GM18511 (cell line): ENCODE measurements at regions not wholly inside any gene's neighbourhood (a gene's known extent, or its start where the extent isn't known, plus 50 kb on each side); places are given as distances from the start of the nearest gene placed in this dataset.
"Not testable (repeated sequence)": the region's sequence is repeated elsewhere in the genome, so short reads cannot be mapped to it uniquely, and the experiment has no call there.

ENCODE experiments used
- ATAC-seq: cut with Tn5 transposase; IDR thresholded peaks from one replicate; pipeline ENCODE4 v1.9.1; 2021; ENCODE audit warnings: mild to moderate bottlenecking, moderate library complexity; ENCODE audit not compliant: unreplicated experiment

GRCh38 chr15:96638793-96639192 is 308.3 kb downstream of the NR2F2 start:
- no peak for ATAC-seq

GRCh38 chr15:96645796-96646195 is 315.3 kb downstream of the NR2F2 start:
- ATAC-seq: no peak

- no peak for ATAC-seq
Observed at GRCh38 chr15:96648866-96649265, 318.4 kb downstream of the NR2F2 start.

- no peak for ATAC-seq
Observed at GRCh38 chr15:96657096-96657495, 326.6 kb downstream of the NR2F2 start.

GRCh38 chr15:96666979-96667378 is 336.5 kb downstream of the NR2F2 start:
- not testable (repeated sequence) for ATAC-seq

GRCh38 chr15:96670389-96670788 is 339.9 kb downstream of the NR2F2 start:
- no peak for ATAC-seq

- ATAC-seq: no peak
Observed at GRCh38 chr15:96672629-96673028, 342.1 kb downstream of the NR2F2 start.

GRCh38 chr15:96678386-96678785 is 347.9 kb downstream of the NR2F2 start:
- ATAC-seq: no peak

- no peak for ATAC-seq
Observed at GRCh38 chr15:96687388-96688107, 357.0 kb downstream of the NR2F2 start.

- no peak for ATAC-seq
Observed at GRCh38 chr15:96690733-96691132, 360.2 kb downstream of the NR2F2 start.

- ATAC-seq: no peak
Observed at GRCh38 chr15:96692826-96693225, 362.3 kb downstream of the NR2F2 start.

- ATAC-seq: no peak
Observed at GRCh38 chr15:96693515-96693914, 363.0 kb downstream of the NR2F2 start.

GRCh38 chr15:96693990-96694517 is 363.6 kb downstream of the NR2F2 start:
- ATAC-seq: no peak

- ATAC-seq: no peak
Observed at GRCh38 chr15:96695426-96695825, 364.9 kb downstream of the NR2F2 start.

GRCh38 chr15:96699871-96700401 is 369.4 kb downstream of the NR2F2 start:
- no peak for ATAC-seq

GRCh38 chr15:96700555-96700954 is 370.1 kb downstream of the NR2F2 start:
- no peak for ATAC-seq

- ATAC-seq: no peak
Observed at GRCh38 chr15:96701443-96701842, 370.9 kb downstream of the NR2F2 start.

- no peak for ATAC-seq
Observed at GRCh38 chr15:96701877-96702276, 371.4 kb downstream of the NR2F2 start.

GRCh38 chr15:96702589-96702988 is 372.1 kb downstream of the NR2F2 start:
- ATAC-seq: no peak

GRCh38 chr15:96703091-96703490 is 372.6 kb downstream of the NR2F2 start:
- no peak for ATAC-seq

- no peak for ATAC-seq
Observed at GRCh38 chr15:96703794-96704550, 373.5 kb downstream of the NR2F2 start.

- no peak for ATAC-seq
Observed at GRCh38 chr15:96716075-96716474, 385.6 kb downstream of the NR2F2 start.
